ENCODE measurements at regions not wholly inside any gene's neighbourhood (a gene's known extent, or its start where the extent isn't known, plus 50 kb on each side); places are given as distances from the start of the nearest gene placed in this dataset.

- TF ChIP-seq CTCF (conservative IDR thresholded peaks at IDR 0.05; ENCODE audit: low read depth, low read length) (no peak), EZH2 (IDR thresholded peaks at IDR 0.05; ENCODE audit: low read length, unreplicated experiment) (no peak)
Measured at GRCh38 chr2:173584000-173584399, 229.3 kb downstream of the CDCA7 start.

All from PC-3 (cell line).